H1 (cell line): ENCODE measurements at regions not wholly inside any gene's neighbourhood (a gene's known extent, or its start where the extent isn't known, plus 50 kb on each side); places are given as distances from the start of the nearest gene placed in this dataset.

ENCODE experiments used
- CTCF ChIA-PET: fragments of 300-600 bp; sonication (Branson Sonifier 250); formaldehyde crosslinking; loops from one replicate; lab custom pipeline; 2021; ENCODE audit not compliant: partially characterized antibody; lab: Charles Lee
- POLR2A ChIA-PET: fragments of 300-600 bp; sonication (Branson Sonifier 250); formaldehyde crosslinking; loops from one replicate; lab custom pipeline; 2021; ENCODE audit warnings: inconsistent platforms; ENCODE audit not compliant: partially characterized antibody; lab: Charles Lee
- DNase-seq, 2 experiments: peaks; one replicate each; pipeline versions ENCODE4 v3.0.0 to v3.0.0-alpha.2; 2010 to 2022; ENCODE audit warnings: low spot score in 2 of 2, low read depth in 1 of 2, mixed read lengths in 1 of 2
- FAIRE-seq: peaks from 2 replicates; lab custom pipeline; 2011; peaks lifted over from hg19 to GRCh38; lab: Jason Lieb, UNC
- H2AFZ ChIP-seq: 2 replicates; pipeline ENCODE4 v1.8.1; 2012; ENCODE audit warnings: low read length, inconsistent platforms
- H2AK5ac ChIP-seq: 2 replicates; pipeline ENCODE4 v1.6.1; 2013; ENCODE audit warnings: low read depth, low read length
- H2BK120ac ChIP-seq: replicated peaks from 2 replicates; pipeline ENCODE3; 2013; ENCODE audit warnings: low read depth, low read length, inconsistent platforms
- H2BK12ac ChIP-seq: 2 replicates; pipeline ENCODE4 v1.6.1; 2013; ENCODE audit warnings: low read depth, low read length
- H2BK15ac ChIP-seq: 2 replicates; pipeline ENCODE4 v1.6.1; 2013; ENCODE audit warnings: low read length
- H2BK20ac ChIP-seq: 2 replicates; pipeline ENCODE4 v1.6.1; 2013; ENCODE audit warnings: low read length
- H2BK5ac ChIP-seq: 2 replicates; pipeline ENCODE4 v1.6.1; 2013; ENCODE audit warnings: low read depth, low read length
- H3K14ac ChIP-seq: 2 replicates; pipeline ENCODE4 v1.6.1; 2013; ENCODE audit warnings: inconsistent platforms; ENCODE audit not compliant: insufficient read length
- H3K18ac ChIP-seq: 2 replicates; pipeline ENCODE4 v1.6.1; 2013; ENCODE audit warnings: low read length; ENCODE audit errors: extremely low read depth
- H3K23ac ChIP-seq: 2 replicates; pipeline ENCODE4 v1.6.1; 2013; ENCODE audit warnings: inconsistent platforms; ENCODE audit not compliant: insufficient read length
- H3K23me2 ChIP-seq: 2 replicates; pipeline ENCODE4 v1.6.1; 2013; ENCODE audit warnings: low read depth, low read length
- H3K27ac ChIP-seq: 2 replicates; pipeline ENCODE4 v1.6.1; 2011; ENCODE audit warnings: low read depth, low read length, inconsistent platforms
- H3K27me3 ChIP-seq, 4 experiments: replicated peaks in 1 of 4; 1 replicate in 1 of 4; 2 replicates in 3 of 4; pipeline versions ENCODE4 v1.6.1 to v1.8.1; 2011 to 2013; ENCODE audit warnings: low read length in 3 of 4, mild to moderate bottlenecking in 3 of 4, inconsistent platforms in 2 of 4, mixed read lengths in 2 of 4, moderate library complexity in 1 of 4; ENCODE audit not compliant: control insufficient read depth in 3 of 4, insufficient read depth in 3 of 4; ENCODE audit errors: extremely low read depth in 1 of 4
- H3K36me3 ChIP-seq, 4 experiments: 2 replicates each; pipeline versions ENCODE4 v1.6.1 to v1.8.1; 2011 to 2013; ENCODE audit warnings: mild to moderate bottlenecking in 4 of 4, low read length in 3 of 4, moderate library complexity in 2 of 4, control low read depth in 1 of 4, inconsistent platforms in 1 of 4; ENCODE audit not compliant: insufficient read depth in 4 of 4, control insufficient read depth in 2 of 4
- H3K4ac ChIP-seq: replicated peaks from 2 replicates; pipeline ENCODE3; 2013; ENCODE audit warnings: low read length, low read depth, mixed read lengths, inconsistent platforms; ENCODE audit not compliant: insufficient read length
- H3K4me1 ChIP-seq, 4 experiments: replicated peaks in 1 of 4; 1 replicate in 1 of 4; 2 replicates in 3 of 4; pipeline versions ENCODE4 v1.6.1 to v1.8.1; 2011 to 2013; ENCODE audit warnings: low read length in 3 of 4, inconsistent platforms in 2 of 4, mixed read lengths in 1 of 4; ENCODE audit not compliant: insufficient read depth in 4 of 4, control insufficient read depth in 3 of 4
- H3K4me2 ChIP-seq, 2 experiments: 2 replicates each; pipeline versions ENCODE4 v1.6.1 to v1.8.1; 2011 to 2013; ENCODE audit warnings: low read depth in 2 of 2, low read length in 2 of 2, control low read depth in 1 of 2, inconsistent platforms in 1 of 2, mild to moderate bottlenecking in 1 of 2; ENCODE audit not compliant: insufficient read depth in 1 of 2
- H3K4me3 ChIP-seq, 4 experiments: fragments of 200-600, 300-600 bp in 1 of 4; sonication (generic), shearing (Covaris generic), sonication (Bioruptor Twin) in 1 of 4; 2 replicates each; pipeline versions ENCODE4 v1.5.1 to v1.8.1; 2011 to 2016; ENCODE audit warnings: low read length in 4 of 4, low read depth in 3 of 4, control low read depth in 2 of 4, inconsistent platforms in 2 of 4, mild to moderate bottlenecking in 2 of 4, mixed read lengths in 1 of 4, moderate library complexity in 1 of 4; ENCODE audit not compliant: insufficient read depth in 2 of 4; ENCODE audit errors: extremely low read depth in 1 of 4
- H3K56ac ChIP-seq: replicated peaks from 2 replicates; pipeline ENCODE3; 2013; ENCODE audit warnings: low read depth, mild to moderate bottlenecking, mixed read lengths, low read length, inconsistent platforms; ENCODE audit not compliant: insufficient read length
- H3K79me1 ChIP-seq: 2 replicates; pipeline ENCODE4 v1.6.1; 2013; ENCODE audit warnings: low read depth, low read length, control low read depth
- H3K79me2 ChIP-seq, 2 experiments: 2 replicates each; pipeline versions ENCODE4 v1.6.1 to v1.8.1; 2012 to 2013; ENCODE audit warnings: low read length in 2 of 2, mild to moderate bottlenecking in 2 of 2, inconsistent platforms in 1 of 2; ENCODE audit not compliant: insufficient read depth in 2 of 2, control insufficient read depth in 1 of 2
- H3K9ac ChIP-seq, 4 experiments: replicated peaks in 1 of 4; 1 replicate in 1 of 4; 2 replicates in 3 of 4; pipeline versions ENCODE4 v1.6.1 to v1.8.1; 2011 to 2013; ENCODE audit warnings: low read depth in 3 of 4, low read length in 3 of 4, control low read depth in 2 of 4, mild to moderate bottlenecking in 2 of 4, moderate library complexity in 2 of 4, inconsistent platforms in 1 of 4; ENCODE audit errors: extremely low read depth in 1 of 4
- H3K9me3 ChIP-seq, 2 experiments: 2 replicates each; pipeline versions ENCODE4 v1.6.1 to v1.8.1; 2012 to 2013; ENCODE audit warnings: mild to moderate bottlenecking in 2 of 2, moderate library complexity in 2 of 2, control low read depth in 1 of 2, inconsistent platforms in 1 of 2, low read depth in 1 of 2, low read length in 1 of 2, mixed read lengths in 1 of 2; ENCODE audit not compliant: insufficient read depth in 2 of 2
- H4K20me1 ChIP-seq, 2 experiments: replicated peaks in 1 of 2; 2 replicates each; pipeline versions ENCODE3 to v1.8.1; 2011 to 2013; ENCODE audit warnings: inconsistent platforms in 2 of 2, low read length in 2 of 2, mild to moderate bottlenecking in 1 of 2; ENCODE audit not compliant: insufficient read depth in 2 of 2, control insufficient read depth in 1 of 2
- H4K5ac ChIP-seq: 2 replicates; pipeline ENCODE4 v1.6.1; 2013; ENCODE audit warnings: low read length, low read depth, mixed read lengths, inconsistent platforms; ENCODE audit not compliant: insufficient read length
- H4K8ac ChIP-seq: 2 replicates; pipeline ENCODE4 v1.8.0; 2013; ENCODE audit warnings: mild to moderate bottlenecking, moderate library complexity, low read length, inconsistent platforms; ENCODE audit not compliant: insufficient read depth; ENCODE audit errors: extremely low read depth
- H4K91ac ChIP-seq: replicated peaks from 2 replicates; pipeline ENCODE3; 2013; ENCODE audit warnings: low read length, mixed read lengths, inconsistent platforms; ENCODE audit not compliant: insufficient read length
- BACH1 ChIP-seq: IDR thresholded peaks from 2 replicates; pipeline ENCODE4 v1.6.1; 2012; ENCODE audit warnings: low read length, improper control_type of control experiment
- HDAC2 ChIP-seq, 2 experiments: fragments of 300-600 bp in 1 of 2; sonication (generic) in 1 of 2; IDR thresholded peaks; 2 replicates each; pipeline ENCODE4 v1.6.1; 2011 to 2012; ENCODE audit warnings: low read depth in 2 of 2, low read length in 2 of 2, mild to moderate bottlenecking in 2 of 2, moderate library complexity in 2 of 2, borderline replicate concordance in 1 of 2, inconsistent platforms in 1 of 2
- RNF2 ChIP-seq: fragments of 200-900, 300-1000 bp; sonication (generic); IDR thresholded peaks from 2 replicates; pipeline ENCODE4 v1.7.1; 2016; ENCODE audit warnings: borderline replicate concordance, low read depth, mild to moderate bottlenecking, antibody characterized with exemption, low read length; ENCODE audit not compliant: poor library complexity, severe bottlenecking; ENCODE audit errors: missing control alignments
- TAF7 ChIP-seq: optimal IDR thresholded peaks from 2 replicates; pipeline ENCODE3; 2011; ENCODE audit warnings: low read depth, mild to moderate bottlenecking, inconsistent platforms, low read length, moderate library complexity, borderline replicate concordance
- TBP ChIP-seq: IDR thresholded peaks from 2 replicates; pipeline ENCODE4 v1.6.1; 2011; ENCODE audit warnings: low read depth, low read length, improper control_type of control experiment
- WGBS, 2 experiments: shearing (Covaris generic) in 1 of 2; methylation state at CpG; one replicate each; pipeline versions ENCODE4 v1.1.6 to v1.1.7; 2013 to 2015; ENCODE audit warnings: low lambda C conversion rate in 2 of 2, mixed read lengths in 2 of 2, inconsistent platforms in 1 of 2, low coverage in 1 of 2, missing lambda C conversion rate in 1 of 2; ENCODE audit not compliant: insufficient replicate concordance in 2 of 2, insufficient coverage in 1 of 2, insufficient read length in 1 of 2; ENCODE audit errors: extremely low coverage in 1 of 2, missing lambda C conversion rate in 1 of 2; 5-methylcytosine and 5-hydroxymethylcytosine counted together

DNA sequence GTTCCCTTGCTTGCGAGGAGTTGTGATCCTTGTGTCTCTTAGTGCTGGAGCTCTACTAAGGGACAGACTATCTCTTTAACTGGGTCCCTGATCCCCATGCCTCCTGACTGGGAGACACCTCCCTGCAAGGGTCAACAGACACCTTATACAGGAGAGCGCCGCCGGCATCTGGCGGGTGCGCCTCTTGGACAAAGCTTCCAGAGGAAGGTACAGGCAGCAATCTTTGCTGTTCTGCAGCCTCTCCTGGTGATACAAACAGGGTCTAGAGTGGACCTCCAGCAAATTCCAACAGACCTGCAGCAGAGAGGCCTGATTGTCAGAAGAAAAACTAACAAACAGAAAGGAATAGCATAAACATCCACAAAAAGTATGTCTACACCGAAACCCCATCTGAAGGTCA is 115.6 kb upstream of the ITM2A start:
- Histone ChIP-seq H3K4me3 (no peak overlapping the region), H2BK120ac (no peak overlapping the region), H3K14ac (no peak overlapping the region), H3K9ac (no peak overlapping the region), H3K23me2 (no peaks in the 10 kb centered on the region), H4K8ac (no peak overlapping the region), H2BK5ac (no peak overlapping the region), H3K79me2 (no peaks in the 10 kb centered on the region), H2AK5ac (no peak overlapping the region), H4K5ac (no peak overlapping the region), H3K4me2 (no peak overlapping the region), H3K4ac (no peak overlapping the region), H3K36me3 (no peaks in the 10 kb centered on the region), H3K27ac (no peak overlapping the region), H2BK20ac (no peak overlapping the region), H2BK12ac (no peak overlapping the region), H4K91ac (no peak overlapping the region), H2BK15ac (no peak overlapping the region), H3K56ac (no peak overlapping the region), H3K18ac (no peak overlapping the region), H3K27me3 (no peaks in the 10 kb centered on the region), H2AFZ (no peak overlapping the region), H3K79me1 (no peaks in the 10 kb centered on the region), H4K20me1 (no peaks in the 10 kb centered on the region), H3K4me1 (no peaks in the 10 kb centered on the region), H3K23ac (no peak overlapping the region), H3K9me3 (no peaks in the 10 kb centered on the region)
- no peak for FAIRE-seq
- no peak for TF ChIP-seq TAF7
- TF ChIP-seq TBP = no peak
- TF ChIP-seq BACH1 = no peak
- TF ChIP-seq RNF2 = no peak
- TF ChIP-seq HDAC2 (IDR thresholded peaks at IDR 0.05; ENCODE audit: borderline replicate concordance in 1 of 2, low read depth in 2 of 2, low read length in 2 of 2) = no peak
- CTCF ChIA-PET = no interaction called here
- WGBS, 2 experiments = 97% methylated on average over 6 of the region's 7 CpGs; no CpG with 5 or more reads in 1 of the 2 experiments
- DNase-seq = no peak
- POLR2A ChIA-PET = no interaction called here
